Gastroesophageal sphincter (tissue), 4 donors: ENCODE measurements at regions not wholly inside any gene's neighbourhood (a gene's known extent, or its start where the extent isn't known, plus 50 kb on each side); places are given as distances from the start of the nearest gene placed in this dataset.
"Not testable (repeated sequence)": the region's sequence is repeated elsewhere in the genome, so short reads cannot be mapped to it uniquely, and the experiment has no call there.

ENCODE experiments used
- ATAC-seq: fragments of 150-250 bp; one replicate; pipeline ENCODE4 v1.9.1; 2016; ENCODE audit warnings: mild to moderate bottlenecking, moderate library complexity
- H3K27ac ChIP-seq, 4 donors: fragments of 200-600 bp; sonication (generic) in 3 of 4; 1 replicate in 3 of 4; 2 replicates in 1 of 4; pipeline ENCODE4 v1.5.1; 2016 to 2019
- H3K27me3 ChIP-seq: fragments of 200-600 bp; sonication (generic); one replicate; pipeline ENCODE4 v1.5.1; 2019
- H3K36me3 ChIP-seq, 2 donors: fragments of 200-600 bp; sonication (generic); one replicate each; pipeline ENCODE4 v1.5.1; 2019; ENCODE audit warnings: control low read depth in 1 of 2
- H3K4me1 ChIP-seq, 3 donors: fragments of 200-600 bp; sonication (generic); 1 replicate in 2 of 3; 2 replicates in 1 of 3; pipeline ENCODE4 v1.5.1; 2016 to 2019; ENCODE audit warnings: control low read depth in 2 of 3
- H3K4me3 ChIP-seq, 2 donors: fragments of 200-600 bp; sonication (generic); one replicate each; pipeline ENCODE4 v1.5.1; 2019; ENCODE audit warnings: mild to moderate bottlenecking in 1 of 2, moderate library complexity in 1 of 2
- H3K9me3 ChIP-seq, 3 donors: fragments of 200-600 bp; sonication (generic); one replicate each; pipeline ENCODE4 v1.5.1; 2017 to 2019; ENCODE audit warnings: control low read depth in 2 of 3
- CTCF ChIP-seq, 4 experiments: fragments of 200-600 bp in 2 of 4; fragments of 450-650 bp in 2 of 4; sonication (generic) in 1 of 4; IDR thresholded peaks; one replicate each; pipeline ENCODE4 v1.5.1; 2017 to 2019; ENCODE audit warnings: antibody characterized with exemption in 4 of 4, mild to moderate bottlenecking in 2 of 4, moderate library complexity in 2 of 4
- EP300 ChIP-seq: sonication (generic); formaldehyde crosslinking; IDR thresholded peaks from one replicate; pipeline ENCODE4 v1.6.1; 2017; ENCODE audit warnings: antibody characterized with exemption, mild to moderate bottlenecking
- POLR2A ChIP-seq, 2 donors: fragments of 450-650 bp; IDR thresholded peaks; one replicate each; pipeline ENCODE4 v1.6.1; 2017; ENCODE audit warnings: antibody characterized with exemption in 2 of 2, mild to moderate bottlenecking in 2 of 2, moderate library complexity in 1 of 2
- POLR2AphosphoS5 ChIP-seq: sonication (generic); formaldehyde crosslinking; IDR thresholded peaks from one replicate; pipeline ENCODE4 v1.6.1; 2017; ENCODE audit warnings: antibody characterized with exemption
- WGBS, 2 donors: methylation state at CpG; one replicate each; pipeline ENCODE4 v1.1.5; 2018; ENCODE audit warnings: low coverage in 1 of 2; 5-methylcytosine and 5-hydroxymethylcytosine counted together

DNA sequence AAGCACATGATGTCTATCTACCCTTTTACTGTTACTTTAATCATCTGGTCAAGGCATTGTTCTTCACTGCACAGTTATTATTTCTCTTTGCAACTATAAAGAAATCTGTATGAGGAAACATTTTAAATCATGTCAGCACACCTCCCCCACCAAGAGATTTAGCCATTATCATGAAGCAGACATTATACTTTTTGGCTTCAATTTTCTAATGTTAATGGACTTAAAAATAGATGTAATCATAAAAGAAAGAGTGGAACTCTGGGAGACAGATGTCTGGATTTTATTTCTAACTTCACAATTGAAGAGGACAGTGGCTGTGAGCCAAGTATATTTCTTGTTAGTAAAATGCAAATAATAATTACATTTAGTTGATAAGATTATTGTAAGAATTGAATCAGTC is 932.4 kb downstream of the TAF11L14 start:
- no peaks in the 10 kb centered on the region for H3K36me3 ChIP-seq

DNA sequence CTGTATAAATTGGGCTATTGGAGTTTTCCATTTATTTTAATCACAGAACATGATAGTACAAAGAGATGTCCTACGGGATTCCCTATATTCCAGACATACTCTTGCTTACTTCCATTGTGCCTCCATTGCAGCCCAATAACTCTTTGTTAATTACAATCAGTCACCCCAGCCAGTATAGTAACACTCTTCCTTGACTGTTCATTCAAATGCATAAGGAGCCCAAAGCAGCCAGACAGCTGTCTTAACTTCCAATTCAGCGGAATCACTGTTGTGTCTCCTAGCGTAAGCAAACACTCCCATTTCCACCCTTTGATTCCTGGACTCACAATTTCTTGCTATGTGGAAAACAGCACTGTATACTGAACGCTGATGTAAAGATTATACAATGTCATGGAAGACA is 942.3 kb downstream of the TAF11L14 start:
- H3K27ac ChIP-seq: no peak overlapping the region
- no peak overlapping the region for H3K4me3 ChIP-seq
- TF ChIP-seq POLR2A (IDR thresholded peaks at IDR 0.05): no peak
- no peak for TF ChIP-seq EP300
- TF ChIP-seq CTCF (IDR thresholded peaks at IDR 0.05): no peak
- H3K27me3 ChIP-seq: no peaks in the 10 kb centered on the region
- no peaks in the 10 kb centered on the region for H3K9me3 ChIP-seq
- no peak for ATAC-seq
- H3K36me3 ChIP-seq: no peaks in the 10 kb centered on the region
- no peaks in the 10 kb centered on the region for H3K4me1 ChIP-seq
- WGBS, 2 donors: 64 to 72% methylated on average over 4 of the region's 4 CpGs

More for the DNA sequence above, 932.4 kb downstream of the TAF11L14 start:
- no peaks in the 10 kb centered on the region for H3K27me3 ChIP-seq
- H3K9me3 ChIP-seq: no peaks in the 10 kb centered on the region
- TF ChIP-seq CTCF (IDR thresholded peaks at IDR 0.05): no peak
- no peak for TF ChIP-seq POLR2AphosphoS5
- TF ChIP-seq POLR2A (IDR thresholded peaks at IDR 0.05): no peak
- no peak for TF ChIP-seq EP300
- H3K4me1 ChIP-seq: no peaks in the 10 kb centered on the region
- no peak overlapping the region for H3K27ac ChIP-seq
- no peak for ATAC-seq
- no peak overlapping the region for H3K4me3 ChIP-seq

DNA sequence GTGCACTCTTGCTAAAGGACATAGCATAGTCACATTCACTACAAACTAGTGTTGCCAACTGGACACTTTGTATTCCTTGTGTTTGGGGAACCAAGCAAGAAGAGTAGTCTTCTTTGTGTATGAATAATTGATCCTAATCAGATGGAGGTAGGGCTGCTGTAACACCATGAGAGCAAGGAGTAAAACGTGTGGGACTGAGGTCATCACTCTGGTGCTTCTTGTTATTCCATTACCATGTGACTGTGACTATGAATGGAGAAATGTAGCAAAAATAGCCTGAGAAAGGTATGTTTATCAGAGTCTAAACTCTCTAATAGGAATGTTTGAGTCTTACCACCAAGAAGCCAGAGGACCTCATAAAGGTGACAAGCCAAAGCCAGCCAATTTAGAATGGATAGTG is 966.9 kb downstream of the TAF11L14 start:
- no peaks in the 10 kb centered on the region for H3K4me1 ChIP-seq
- H3K9me3 ChIP-seq: no peaks in the 10 kb centered on the region
- H3K4me3 ChIP-seq: no peak overlapping the region
- no peak overlapping the region for H3K27ac ChIP-seq
- no peak for ATAC-seq
- TF ChIP-seq CTCF (IDR thresholded peaks at IDR 0.05) (no peak), EP300 (no peak), POLR2AphosphoS5 (no peak), POLR2A (IDR thresholded peaks at IDR 0.05) (no peak)
- no peaks in the 10 kb centered on the region for H3K36me3 ChIP-seq
- WGBS, 2 donors: 25 to 43% methylated on average over 1 of the region's 1 CpG
- no peaks in the 10 kb centered on the region for H3K27me3 ChIP-seq

GRCh38 chr5:18602402-18602801 is 968.1 kb downstream of the TAF11L14 start:
- no peaks in the 10 kb centered on the region for H3K27me3 ChIP-seq
- no peaks in the 10 kb centered on the region for H3K4me1 ChIP-seq
- no peak overlapping the region for H3K27ac ChIP-seq
- TF ChIP-seq POLR2A (IDR thresholded peaks at IDR 0.05) (no peak), POLR2AphosphoS5 (no peak)
- ATAC-seq: no peak
- no peaks in the 10 kb centered on the region for H3K36me3 ChIP-seq
- no peak overlapping the region for H3K4me3 ChIP-seq
- H3K9me3 ChIP-seq: no peaks in the 10 kb centered on the region
- WGBS, 2 donors: 29 to 50% methylated on average over 1 of the region's 1 CpG

DNA sequence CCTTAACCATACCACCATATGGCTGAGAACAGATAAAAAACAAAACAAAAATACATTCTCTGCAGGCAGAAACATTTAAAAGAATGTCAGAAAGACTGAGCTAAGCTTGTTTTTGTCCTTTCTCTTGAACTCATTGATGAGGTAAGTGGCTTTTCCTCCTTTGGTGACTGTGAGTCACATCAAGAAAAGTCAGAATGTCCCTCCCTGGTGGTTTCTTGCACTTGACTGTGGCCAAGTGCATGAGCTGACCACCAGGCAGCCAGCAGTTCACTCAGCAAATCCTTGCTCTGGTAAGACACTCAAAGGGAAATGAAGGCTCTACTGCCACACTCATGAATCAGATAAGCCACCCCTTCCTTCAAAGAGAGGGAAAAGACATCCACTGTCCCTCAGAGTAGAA is 970.9 kb downstream of the TAF11L14 start:
- ATAC-seq: no peak
- Histone ChIP-seq H3K36me3 (no peaks in the 10 kb centered on the region), H3K4me1 (no peaks in the 10 kb centered on the region), H3K9me3 (no peaks in the 10 kb centered on the region), H3K4me3 (no peak overlapping the region), H3K27me3 (no peaks in the 10 kb centered on the region), H3K27ac (no peak overlapping the region)
- TF ChIP-seq POLR2A (IDR thresholded peaks at IDR 0.05) (no peak), CTCF (IDR thresholded peaks at IDR 0.05) (no peak), POLR2AphosphoS5 (no peak), EP300 (no peak)

DNA sequence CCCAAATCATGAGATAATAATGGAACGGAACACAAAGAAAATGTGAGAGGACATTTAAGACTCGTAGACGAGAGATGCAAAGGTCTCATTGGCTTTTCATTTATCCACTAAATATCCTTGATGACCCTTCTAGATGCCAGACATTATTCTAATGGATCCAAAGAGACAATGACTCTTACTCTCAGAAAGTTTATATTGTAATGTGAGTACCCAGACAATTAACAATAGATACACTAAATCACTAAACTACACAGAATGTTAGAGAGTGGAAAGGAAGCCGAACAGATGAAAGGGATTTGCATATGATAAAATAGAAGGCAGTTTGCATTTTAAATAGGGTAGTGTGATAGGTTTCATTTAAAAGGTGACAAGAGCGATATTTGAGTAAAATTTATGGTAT is 973.3 kb downstream of the TAF11L14 start:
- H3K4me3 ChIP-seq: no peak overlapping the region
- H3K36me3 ChIP-seq: no peaks in the 10 kb centered on the region
- TF ChIP-seq CTCF (IDR thresholded peaks at IDR 0.05) (no peak), EP300 (no peak), POLR2A (IDR thresholded peaks at IDR 0.05) (no peak), POLR2AphosphoS5 (no peak)
- H3K27me3 ChIP-seq: no peaks in the 10 kb centered on the region
- H3K27ac ChIP-seq: no peak overlapping the region
- no peaks in the 10 kb centered on the region for H3K9me3 ChIP-seq
- H3K4me1 ChIP-seq: no peaks in the 10 kb centered on the region
- WGBS, 2 donors: 69 to 74% methylated on average over 5 of the region's 5 CpGs
- no peak for ATAC-seq

DNA sequence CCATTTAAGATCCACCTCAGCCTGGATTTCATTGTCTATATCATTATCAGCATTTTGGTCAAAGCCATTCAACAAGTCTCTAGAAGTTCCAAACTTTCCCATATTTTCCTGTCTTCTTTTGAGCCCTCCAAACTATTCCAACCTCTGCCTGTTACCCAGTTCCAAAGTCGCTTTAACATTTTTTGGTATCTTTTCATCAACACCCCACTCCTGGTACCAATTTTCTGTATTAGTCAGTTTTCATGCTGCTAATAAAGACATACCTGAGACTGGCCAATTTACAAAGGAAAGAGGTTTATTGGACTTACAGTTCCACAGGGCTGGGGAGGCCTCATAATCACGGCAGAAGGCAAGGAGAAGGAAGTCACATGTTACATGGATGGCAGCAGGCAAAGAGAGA is 982.9 kb downstream of the TAF11L14 start:
- peaks cover 0 to 24% (median 0%) of the 10 kb centered on the region in 3 donors for H3K9me3 ChIP-seq
- H3K4me3 ChIP-seq, H3K27ac ChIP-seq, H3K27me3 ChIP-seq, H3K4me1 ChIP-seq, H3K36me3 ChIP-seq, ATAC-seq: not testable (repeated sequence)
- 78 to 94% methylated on average over 2 of the region's 2 CpGs for WGBS, 2 donors
